SK-N-SH (cell line): ENCODE measurements at regions not wholly inside any gene's neighbourhood (a gene's known extent, or its start where the extent isn't known, plus 50 kb on each side); places are given as distances from the start of the nearest gene placed in this dataset.

ENCODE experiments used
- CTCF ChIA-PET: fragments of 300-600, 350-600 bp; formaldehyde crosslinking; extraction: SDS; loops from one replicate; lab custom pipeline; 2021; lab: Yijun Ruan, JAX
- POLR2A ChIA-PET: fragments of 350-600 bp; sonication (Branson Sonifier 250); formaldehyde crosslinking; extraction: SDS; loops from one replicate; lab custom pipeline; 2020; ENCODE audit warnings: antibody characterized with exemption, inconsistent platforms; lab: Yijun Ruan, JAX
- DNase-seq: peaks from one replicate; pipeline ENCODE4 v3.0.0; 2012
- H2AFZ ChIP-seq: fragments of 200-600 bp; sonication (generic); 2 replicates; pipeline ENCODE4 v1.8.1; 2016; ENCODE audit warnings: antibody characterized with exemption, mild to moderate bottlenecking, low read depth
- H3F3A ChIP-seq: fragments of 200-600 bp; sonication (generic); replicated peaks from 2 replicates; pipeline ENCODE3; 2016; ENCODE audit warnings: antibody characterized with exemption, mild to moderate bottlenecking; ENCODE audit not compliant: insufficient read depth
- H3K27ac ChIP-seq, 2 experiments: fragments of 200-500 bp in 1 of 2; fragments of 200-600 bp in 1 of 2; sonication (Bioruptor generic) in 1 of 2; sonication (generic), shearing (Covaris generic) in 1 of 2; 2 replicates each; pipeline versions ENCODE4 v1.5.1 to v1.6.1; 2014 to 2016; ENCODE audit warnings: low read depth in 2 of 2, inconsistent platforms in 1 of 2, low read length in 1 of 2, mild to moderate bottlenecking in 1 of 2, mixed read lengths in 1 of 2
- H3K27me3 ChIP-seq: fragments of 200-600 bp; sonication (generic), shearing (Covaris generic); 2 replicates; pipeline ENCODE4 v1.6.1; 2016; ENCODE audit warnings: mixed run types; ENCODE audit not compliant: insufficient read depth
- H3K36me3 ChIP-seq, 2 experiments: fragments of 200-500 bp in 1 of 2; fragments of 200-600 bp in 1 of 2; sonication (Bioruptor generic) in 1 of 2; sonication (generic) in 1 of 2; replicated peaks in 1 of 2; 2 replicates each; pipeline versions ENCODE3 to v1.5.1; 2014 to 2016; ENCODE audit warnings: low read length in 1 of 2, mild to moderate bottlenecking in 1 of 2; ENCODE audit not compliant: insufficient read depth in 2 of 2, control insufficient read depth in 1 of 2
- H3K4me1 ChIP-seq, 2 experiments: fragments of 200-500 bp in 1 of 2; fragments of 200-600 bp in 1 of 2; sonication (Bioruptor generic) in 1 of 2; sonication (generic), shearing (Covaris generic) in 1 of 2; 2 replicates each; pipeline versions ENCODE4 v1.5.1 to v1.6.1; 2014 to 2016; ENCODE audit warnings: low read depth in 1 of 2, low read length in 1 of 2, mixed run types in 1 of 2; ENCODE audit not compliant: insufficient read depth in 2 of 2, control insufficient read depth in 1 of 2
- H3K4me2 ChIP-seq: fragments of 200-600 bp; sonication (generic), shearing (Covaris generic); 2 replicates; pipeline ENCODE4 v1.6.1; 2017; ENCODE audit warnings: mixed run types
- H3K4me3 ChIP-seq, 2 experiments: fragments of 200-500 bp in 1 of 2; fragments of 200-600 bp in 1 of 2; sonication (Bioruptor generic) in 1 of 2; sonication (generic), shearing (Covaris generic) in 1 of 2; 2 replicates each; pipeline versions ENCODE4 v1.5.1 to v1.8.1; 2014 to 2016; ENCODE audit warnings: low read depth in 2 of 2, inconsistent platforms in 1 of 2, low read length in 1 of 2, mild to moderate bottlenecking in 1 of 2, mixed read lengths in 1 of 2, moderate library complexity in 1 of 2
- H3K79me2 ChIP-seq: fragments of 200-600 bp; sonication (generic); 2 replicates; pipeline ENCODE4 v1.8.1; 2017; ENCODE audit warnings: mild to moderate bottlenecking; ENCODE audit not compliant: insufficient read depth
- H3K9ac ChIP-seq: fragments of 200-600 bp; sonication (generic); 2 replicates; pipeline ENCODE4 v1.6.1; 2017; ENCODE audit warnings: mixed run types
- H3K9me2 ChIP-seq: fragments of 200-600 bp; sonication (generic); 2 replicates; pipeline ENCODE4 v1.6.1; 2017; ENCODE audit warnings: mixed run types
- H3K9me3 ChIP-seq: fragments of 200-600 bp; sonication (generic); 2 replicates; pipeline ENCODE4 v1.6.1; 2017; ENCODE audit warnings: mixed run types, mild to moderate bottlenecking, moderate library complexity
- H4K20me1 ChIP-seq: fragments of 200-600 bp; sonication (generic); 2 replicates; pipeline ENCODE4 v1.6.1; 2017; ENCODE audit warnings: mild to moderate bottlenecking, mixed run types; ENCODE audit not compliant: insufficient read depth
- CHD2 ChIP-seq: fragments of 150-350 bp; IDR thresholded peaks from 2 replicates; pipeline ENCODE4 v1.6.1; 2018; ENCODE audit warnings: low read length; ENCODE audit not compliant: partially characterized antibody
- ELF1 ChIP-seq: IDR thresholded peaks from 2 replicates; pipeline ENCODE4 v1.4.0; 2012
- EP300 ChIP-seq, 2 experiments: IDR thresholded peaks; 2 replicates each; pipeline versions ENCODE4 v1.4.0 to v1.6.1; 2012; ENCODE audit warnings: borderline replicate concordance in 1 of 2, low read depth in 1 of 2, low read length in 1 of 2
- EZH2phosphoT487 ChIP-seq: fragments of 200-600 bp; sonication (generic); IDR thresholded peaks from 2 replicates; pipeline ENCODE4 v1.6.1; 2017; ENCODE audit warnings: low read depth, mixed run types, mild to moderate bottlenecking, antibody characterized with exemption, moderate library complexity, borderline replicate concordance
- FOXJ3 ChIP-seq: sonication (generic); formaldehyde crosslinking; IDR thresholded peaks from 2 replicates; pipeline ENCODE4 v1.5.1; 2020; ENCODE audit warnings: mild to moderate bottlenecking, missing genetic modification reagents
- GABPA ChIP-seq: IDR thresholded peaks from 2 replicates; pipeline ENCODE4 v1.4.0; 2012; ENCODE audit warnings: low read depth, mild to moderate bottlenecking
- JUND ChIP-seq: IDR thresholded peaks from 2 replicates; pipeline ENCODE4 v1.4.0; 2012
- MAX ChIP-seq: IDR thresholded peaks from 2 replicates; pipeline ENCODE4 v1.4.0; 2012; ENCODE audit warnings: low read depth
- MEF2A ChIP-seq: IDR thresholded peaks from 2 replicates; pipeline ENCODE4 v1.4.0; 2012; ENCODE audit warnings: low read depth, borderline replicate concordance
- POLR2AphosphoS5 ChIP-seq: IDR thresholded peaks from 2 replicates; pipeline ENCODE4 v1.6.1; 2012; ENCODE audit warnings: low read depth, low read length
- RXRA ChIP-seq: IDR thresholded peaks from 2 replicates; pipeline ENCODE4 v1.4.0; 2012; ENCODE audit warnings: low read depth, mild to moderate bottlenecking, borderline replicate concordance
- SIN3A ChIP-seq: IDR thresholded peaks from 2 replicates; pipeline ENCODE4 v1.6.1; 2012; ENCODE audit warnings: low read depth, mild to moderate bottlenecking, low read length, moderate library complexity, borderline replicate concordance
- SMC3 ChIP-seq: IDR thresholded peaks from 2 replicates; pipeline ENCODE4 v1.6.1; 2012; ENCODE audit warnings: low read depth, low read length, improper control_type of control experiment
- TCF12 ChIP-seq: IDR thresholded peaks from 2 replicates; pipeline ENCODE4 v1.4.0; 2012
- TEAD4 ChIP-seq: IDR thresholded peaks from 2 replicates; pipeline ENCODE4 v1.4.0; 2012; ENCODE audit warnings: mild to moderate bottlenecking, borderline replicate concordance; ENCODE audit not compliant: insufficient read depth
- YY1 ChIP-seq: IDR thresholded peaks from 2 replicates; pipeline ENCODE4 v1.4.0; 2012; ENCODE audit warnings: low read depth, mild to moderate bottlenecking
- WGBS: methylation state at CpG from one replicate; pipeline ENCODE4 v1.1.6; 2017; ENCODE audit warnings: low lambda C conversion rate; 5-methylcytosine and 5-hydroxymethylcytosine counted together

- H2AFZ ChIP-seq: no peak overlapping the region
- CTCF ChIA-PET: interaction anchor here (1.5 kb wide), 1 partner anchor 21 kb away, joined by 4 read pairs; no protein-coding TSS in a partner anchor
- H3K4me3 ChIP-seq: no peak overlapping the region
- no peaks in the 10 kb centered on the region for H3K9me2 ChIP-seq
- no peaks in the 10 kb centered on the region; a peak in 1 of 4 replicates for H3K4me1 ChIP-seq
- H3F3A ChIP-seq: no peaks in the 10 kb centered on the region
- POLR2A ChIA-PET: no interaction called here
- H3K79me2 ChIP-seq: no peaks in the 10 kb centered on the region
- DNase-seq: no peak
- H3K9me3 ChIP-seq: 0 out of 2 replicates have a peak, but pooled peaks cover 3% of the 10 kb centered on the region
- no peak for TF ChIP-seq MEF2A
- TF ChIP-seq SMC3: no peak
- TF ChIP-seq GABPA: no peak
- no peak for TF ChIP-seq MAX
- TF ChIP-seq CHD2: no peak
- no peak for TF ChIP-seq TCF12
- no peak for TF ChIP-seq SIN3A
- no peak for TF ChIP-seq ELF1
- TF ChIP-seq FOXJ3 (CRISPR knock-in tag): no peak
- no peak for TF ChIP-seq RXRA
- TF ChIP-seq EZH2phosphoT487: no peak
- TF ChIP-seq JUND: no peak
- no peak for TF ChIP-seq TEAD4
- no peak for TF ChIP-seq YY1
- TF ChIP-seq, all 33 proteins: peak for 0
- no peak overlapping the region for H3K4me2 ChIP-seq
- H3K27me3 ChIP-seq: no peaks in the 10 kb centered on the region
- no peaks in the 10 kb centered on the region for H4K20me1 ChIP-seq
- no peak overlapping the region for H3K27ac ChIP-seq
- H3K9ac ChIP-seq: no peak overlapping the region
- 48% methylated on average over 2 of the region's 2 CpGs for whole genome bisulfite sequencing
- H3K36me3 ChIP-seq: no peaks in the 10 kb centered on the region
Observed at GRCh38 chr12:90124289-90124688, 415.7 kb upstream of the ATP2B1 start.

DNA sequence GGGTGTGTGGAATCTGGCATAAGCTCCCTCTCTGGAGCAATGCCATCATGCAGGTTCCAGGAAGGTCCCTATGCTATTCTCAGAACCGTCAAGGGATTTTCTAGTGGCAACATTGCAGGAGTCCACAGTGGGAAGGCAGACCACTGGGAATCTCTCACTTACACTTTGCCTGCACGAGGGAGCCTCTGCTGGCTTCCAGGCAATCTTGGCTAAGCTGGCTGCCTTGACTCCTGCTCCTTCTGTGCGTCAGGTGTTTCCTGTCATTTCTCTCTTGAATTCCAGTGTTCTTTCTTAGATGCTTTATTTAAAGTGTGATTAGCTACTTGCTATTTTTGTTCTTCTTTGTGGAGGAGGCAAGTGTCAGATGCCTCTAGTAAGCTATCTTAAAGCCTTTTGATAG, 414.0 kb upstream of the ATP2B1 start:
- no peaks in the 10 kb centered on the region for H3K4me1 ChIP-seq
- H3K27ac ChIP-seq: no peak overlapping the region
- DNase-seq: no peak
- H3K4me2 ChIP-seq: no peak overlapping the region
- TF ChIP-seq RXRA (no peak), TEAD4 (no peak), EP300 (IDR thresholded peaks at IDR 0.05; ENCODE audit: borderline replicate concordance in 1 of 2, low read depth in 1 of 2, low read length in 1 of 2) (no peak), SMC3 (no peak), POLR2AphosphoS5 (no peak)
- no peaks in the 10 kb centered on the region for H3K79me2 ChIP-seq
- no peaks in the 10 kb centered on the region for H3F3A ChIP-seq
- 41% methylated on average over 3 of the region's 3 CpGs for WGBS
- H3K36me3 ChIP-seq: no peaks in the 10 kb centered on the region
- H3K4me3 ChIP-seq: no peak overlapping the region
- H3K9me3 ChIP-seq: 0 out of 2 replicates have a peak, but pooled peaks cover 3% of the 10 kb centered on the region
- no peak overlapping the region for H2AFZ ChIP-seq
- no peak overlapping the region for H3K9ac ChIP-seq
- no peaks in the 10 kb centered on the region for H3K27me3 ChIP-seq
- H3K9me2 ChIP-seq: no peaks in the 10 kb centered on the region
- H4K20me1 ChIP-seq: no peaks in the 10 kb centered on the region
- POLR2A ChIA-PET: no interaction called here
- CTCF ChIA-PET: no interaction called here
